Esophagus squamous epithelium (tissue), 5 donors: ENCODE measurements at regions not wholly inside any gene's neighbourhood (a gene's known extent, or its start where the extent isn't known, plus 50 kb on each side); places are given as distances from the start of the nearest gene placed in this dataset.

Source experiments
- DNase-seq: peaks from one replicate; lab custom pipeline; 2025; lab: John Stamatoyannopoulos, UW
- H3K27ac ChIP-seq, 4 donors: fragments of 200-600 bp; sonication (generic); one replicate each; pipeline ENCODE4 v1.5.1; 2016 to 2019; ENCODE audit warnings: mild to moderate bottlenecking in 1 of 4
- H3K27me3 ChIP-seq, 4 donors: fragments of 200-600 bp; sonication (generic); 1 replicate in 3 of 4; 2 replicates in 1 of 4; pipeline versions ENCODE4 v1.5.1 to v1.6.0; 2017 to 2021; ENCODE audit warnings: antibody characterized with exemption in 1 of 4
- H3K36me3 ChIP-seq, 3 donors: fragments of 200-600 bp; sonication (generic); one replicate each; pipeline ENCODE4 v1.5.1; 2016 to 2019
- H3K4me1 ChIP-seq, 3 donors: fragments of 200-600 bp; sonication (generic); one replicate each; pipeline ENCODE4 v1.5.1; 2017 to 2019
- H3K4me3 ChIP-seq, 4 donors: fragments of 200-600 bp; sonication (generic); 1 replicate in 3 of 4; 2 replicates in 1 of 4; pipeline ENCODE4 v1.5.1; 2016 to 2019; ENCODE audit warnings: mild to moderate bottlenecking in 2 of 4, moderate library complexity in 1 of 4
- H3K9me3 ChIP-seq, 3 donors: fragments of 200-600 bp; sonication (generic); one replicate each; pipeline ENCODE4 v1.5.1; 2016 to 2019
- CTCF ChIP-seq, 6 experiments: fragments of 450-650 bp in 4 of 6; fragments of 200-600 bp in 2 of 6; sonication (generic) in 2 of 6; IDR thresholded peaks; one replicate each; pipeline ENCODE4 v1.5.1; 2016 to 2019; ENCODE audit warnings: antibody characterized with exemption in 6 of 6, mild to moderate bottlenecking in 4 of 6, moderate library complexity in 4 of 6
- POLR2A ChIP-seq, 4 donors: fragments of 450-650 bp; IDR thresholded peaks; one replicate each; pipeline ENCODE4 v1.6.1; 2017; ENCODE audit warnings: antibody characterized with exemption in 4 of 4, mild to moderate bottlenecking in 4 of 4, moderate library complexity in 3 of 4
- WGBS, 2 donors: methylation state at CpG; one replicate each; pipeline ENCODE4 v1.1.5; 2018; 5-methylcytosine and 5-hydroxymethylcytosine counted together
- intact Hi-C: fragments of 100-400 bp; cut with DNase I; formaldehyde crosslinking; loops from one replicate; pipeline ENCODE4 v1.15.0; 2022
- donor health status: DM: yes; HTN: yes; CAD: no.

GRCh38 chr6:22099923-22100322, 196.9 kb downstream of the PRL start:
- no peaks in the 10 kb centered on the region for H3K9me3 ChIP-seq
- intact Hi-C loops = no loop called here
- no peaks in the 10 kb centered on the region for H3K27me3 ChIP-seq
- H3K27ac ChIP-seq = no peak overlapping the region
- 47 to 59% methylated on average over 5 of the region's 5 CpGs for WGBS, 2 donors
- H3K4me1 ChIP-seq = no peaks in the 10 kb centered on the region
- no peak for DNase-seq
- H3K36me3 ChIP-seq = no peaks in the 10 kb centered on the region
- H3K4me3 ChIP-seq = no peak overlapping the region
- TF ChIP-seq POLR2A (IDR thresholded peaks at IDR 0.05) (no peak), CTCF (IDR thresholded peaks at IDR 0.05) (no peak)

DNA sequence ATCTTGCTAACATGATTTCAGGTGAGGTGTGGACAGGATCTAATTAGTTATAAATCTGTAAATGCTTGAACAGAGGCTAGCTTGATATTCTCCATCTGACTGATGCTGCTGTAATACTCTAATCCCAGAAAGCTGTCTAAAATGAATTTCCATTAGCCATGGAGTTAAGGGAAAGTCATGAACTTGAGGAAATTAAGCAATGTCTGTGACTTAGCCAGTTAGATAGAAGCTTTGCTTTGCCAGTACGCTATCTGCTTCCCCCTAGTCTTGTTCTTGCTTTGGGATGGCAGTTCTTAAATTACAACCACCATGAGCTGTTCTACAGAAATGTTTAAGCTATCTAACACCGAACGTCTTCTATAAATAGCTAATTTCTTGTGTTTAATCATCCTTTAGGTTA, 195.7 kb downstream of the PRL start:
- no peak for TF ChIP-seq POLR2A (IDR thresholded peaks at IDR 0.05)
- 78 to 84% methylated on average over 3 of the region's 3 CpGs for WGBS, 2 donors
- Histone ChIP-seq H3K27ac (no peak overlapping the region), H3K4me3 (no peak overlapping the region), H3K4me1 (no peaks in the 10 kb centered on the region), H3K9me3 (no peaks in the 10 kb centered on the region), H3K27me3 (no peaks in the 10 kb centered on the region), H3K36me3 (no peaks in the 10 kb centered on the region)
- intact Hi-C loops = no loop called here
- no peak for DNase-seq

GRCh38 chr6:22102671-22103070, 194.2 kb downstream of the PRL start:
- H3K4me1 ChIP-seq = no peaks in the 10 kb centered on the region
- TF ChIP-seq CTCF (IDR thresholded peaks at IDR 0.05) (no peak), POLR2A (IDR thresholded peaks at IDR 0.05) (no peak)
- H3K9me3 ChIP-seq = no peaks in the 10 kb centered on the region
- no peak overlapping the region for H3K4me3 ChIP-seq
- no peak overlapping the region for H3K27ac ChIP-seq
- DNase-seq = no peak
- 71 to 82% methylated on average over 3 of the region's 3 CpGs for WGBS, 2 donors
- no peaks in the 10 kb centered on the region for H3K36me3 ChIP-seq
- no peaks in the 10 kb centered on the region for H3K27me3 ChIP-seq
- intact Hi-C loops = no loop called here

DNA sequence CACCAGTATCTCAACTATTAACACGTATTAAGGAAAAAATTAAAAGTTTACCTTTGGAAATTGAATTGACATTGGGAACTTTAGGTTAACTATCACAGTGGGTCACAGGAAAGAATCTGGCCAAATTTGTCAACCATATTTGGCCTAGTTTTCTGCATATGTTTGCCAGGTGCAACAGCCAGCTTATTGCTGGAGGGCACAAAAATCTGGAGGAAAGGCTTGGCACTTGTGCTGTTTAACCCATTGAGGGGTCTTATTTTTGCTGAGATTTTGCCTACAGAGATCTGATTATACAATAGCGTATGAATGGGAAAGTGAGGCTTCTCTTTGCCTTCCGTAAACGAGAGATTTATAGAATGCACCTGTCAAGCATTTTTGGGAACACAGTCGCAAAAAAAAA, 190.4 kb downstream of the PRL start:
- no peak overlapping the region for H3K4me3 ChIP-seq
- intact Hi-C loops = no loop called here
- H3K27me3 ChIP-seq = no peaks in the 10 kb centered on the region
- H3K9me3 ChIP-seq = no peaks in the 10 kb centered on the region
- 84 to 92% methylated on average over 5 of the region's 5 CpGs for WGBS, 2 donors
- TF ChIP-seq POLR2A (IDR thresholded peaks at IDR 0.05) = no peak
- TF ChIP-seq CTCF (IDR thresholded peaks at IDR 0.05) = no peak
- H3K36me3 ChIP-seq = no peaks in the 10 kb centered on the region
- H3K27ac ChIP-seq = no peak overlapping the region
- no peak for DNase-seq
- H3K4me1 ChIP-seq = no peaks in the 10 kb centered on the region

DNA sequence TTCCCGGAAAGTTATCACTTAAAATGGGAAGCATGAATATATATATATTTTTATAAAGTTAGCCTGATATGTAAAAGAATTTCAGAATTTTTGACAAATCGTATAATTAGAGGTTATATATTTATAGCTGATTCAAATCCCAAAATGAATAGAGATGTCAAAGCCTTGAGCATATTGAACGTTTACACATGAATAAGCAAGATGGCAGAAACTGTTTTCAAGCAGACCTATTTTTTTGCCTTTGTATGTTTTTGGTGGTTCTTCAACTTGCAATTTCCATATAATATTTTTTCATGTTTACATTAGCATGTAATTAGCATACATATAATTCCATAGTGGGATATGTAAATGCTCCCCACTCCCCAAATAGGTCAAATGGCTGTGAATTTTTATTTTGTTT, 189.9 kb downstream of the PRL start:
- no peaks in the 10 kb centered on the region for H3K27me3 ChIP-seq
- no peaks in the 10 kb centered on the region for H3K9me3 ChIP-seq
- no peak for DNase-seq
- no peaks in the 10 kb centered on the region for H3K36me3 ChIP-seq
- no peak for TF ChIP-seq POLR2A (IDR thresholded peaks at IDR 0.05)
- TF ChIP-seq CTCF (IDR thresholded peaks at IDR 0.05) = no peak
- H3K27ac ChIP-seq = no peak overlapping the region
- intact Hi-C loops = no loop called here
- 75% methylated on average over 3 of the region's 3 CpGs for WGBS, 2 donors
- no peaks in the 10 kb centered on the region for H3K4me1 ChIP-seq
- no peak overlapping the region for H3K4me3 ChIP-seq

GRCh38 chr6:22108199-22108598, 188.6 kb downstream of the PRL start:
- DNase-seq = no peak
- 75 to 82% methylated on average over 4 to 7 of the region's 7 CpGs for whole genome bisulfite sequencing, 2 donors
- TF ChIP-seq POLR2A (IDR thresholded peaks at IDR 0.05) (no peak), CTCF (IDR thresholded peaks at IDR 0.05) (no peak)

More at GRCh38 chr6:22108199-22108598, 188.6 kb downstream of the PRL start:
- H3K27me3 ChIP-seq = no peaks in the 10 kb centered on the region
- H3K4me1 ChIP-seq = peaks cover 0 to 8% (median under 1%) of the 10 kb centered on the region in 3 donors
- no peaks in the 10 kb centered on the region for H3K36me3 ChIP-seq
- H3K27ac ChIP-seq = no peak overlapping the region
- no peak overlapping the region for H3K4me3 ChIP-seq
- H3K9me3 ChIP-seq = no peaks in the 10 kb centered on the region
- intact Hi-C loops = no loop called here
